WERI-Rb-1 (cell line): ENCODE measurements at regions not wholly inside any gene's neighbourhood (a gene's known extent, or its start where the extent isn't known, plus 50 kb on each side); places are given as distances from the start of the nearest gene placed in this dataset.

Experiments used
- DNase-seq: peaks from one replicate; pipeline ENCODE4 v3.0.0-alpha.2; 2020
- H3K27ac ChIP-seq: fragments of 250-450 bp; sonication (Bioruptor Pico); 2 replicates; pipeline ENCODE4 v1.5.1; 2020; ENCODE audit warnings: mild to moderate bottlenecking, moderate library complexity
- H3K27me3 ChIP-seq: fragments of 250-450 bp; sonication (Bioruptor Pico); 2 replicates; pipeline ENCODE4 v1.5.1; 2021; ENCODE audit warnings: mild to moderate bottlenecking, low read depth, moderate library complexity; ENCODE audit not compliant: insufficient read depth, severe bottlenecking
- H3K36me3 ChIP-seq: fragments of 250-450 bp; sonication (Bioruptor Pico); 2 replicates; pipeline ENCODE4 v1.5.1; 2020; ENCODE audit warnings: mild to moderate bottlenecking, moderate library complexity
- H3K4me3 ChIP-seq: 2 replicates; pipeline ENCODE4 v1.5.1; 2011; ENCODE audit warnings: low read depth, mild to moderate bottlenecking, control low read depth, low read length
- H3K9me3 ChIP-seq: fragments of 250-450 bp; sonication (Bioruptor Pico); 2 replicates; pipeline ENCODE4 v1.5.1; 2021; ENCODE audit warnings: mild to moderate bottlenecking, moderate library complexity; ENCODE audit not compliant: severe bottlenecking
- TF ChIP-seq, protein P1 (sequence below): IDR thresholded peaks from 2 replicates; pipeline ENCODE4 v1.5.1; 2011; ENCODE audit warnings: low read depth, mild to moderate bottlenecking, control low read depth, inconsistent platforms, low read length

DNA sequence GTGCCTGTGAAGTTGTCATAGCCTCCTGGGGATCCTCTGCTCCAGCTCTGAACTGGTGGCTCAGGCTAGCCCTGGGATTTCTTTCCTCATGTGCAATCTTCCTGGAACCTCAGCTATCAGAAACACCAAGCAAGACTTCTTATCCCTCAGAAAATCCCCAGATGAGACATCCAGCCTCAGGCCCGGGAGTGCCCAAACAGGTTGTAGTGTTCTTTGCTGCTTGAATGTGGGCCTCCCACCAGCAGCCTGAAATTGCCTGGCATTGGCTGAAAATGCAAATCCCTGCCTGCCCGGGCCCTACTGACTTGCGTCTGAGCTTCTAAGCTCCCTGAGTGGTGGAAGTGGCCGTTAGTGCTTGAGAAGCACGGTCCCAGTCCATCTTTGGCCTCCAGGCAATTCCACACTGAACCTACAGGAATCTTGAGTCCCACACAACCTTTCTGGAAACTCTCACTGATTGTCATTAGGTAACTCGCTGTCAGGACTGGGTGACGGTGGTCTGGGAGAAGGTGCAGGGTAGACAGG is 146.8 kb downstream of the ZBTB18 start:
- Histone ChIP-seq H3K36me3 (no peaks in the 10 kb centered on the region), H3K9me3 (no peaks in the 10 kb centered on the region), H3K4me3 (no peak overlapping the region), H3K27me3 (no peaks in the 10 kb centered on the region), H3K27ac (no peak overlapping the region)
- DNase-seq = no peak
- TF ChIP-seq, protein P1, sequence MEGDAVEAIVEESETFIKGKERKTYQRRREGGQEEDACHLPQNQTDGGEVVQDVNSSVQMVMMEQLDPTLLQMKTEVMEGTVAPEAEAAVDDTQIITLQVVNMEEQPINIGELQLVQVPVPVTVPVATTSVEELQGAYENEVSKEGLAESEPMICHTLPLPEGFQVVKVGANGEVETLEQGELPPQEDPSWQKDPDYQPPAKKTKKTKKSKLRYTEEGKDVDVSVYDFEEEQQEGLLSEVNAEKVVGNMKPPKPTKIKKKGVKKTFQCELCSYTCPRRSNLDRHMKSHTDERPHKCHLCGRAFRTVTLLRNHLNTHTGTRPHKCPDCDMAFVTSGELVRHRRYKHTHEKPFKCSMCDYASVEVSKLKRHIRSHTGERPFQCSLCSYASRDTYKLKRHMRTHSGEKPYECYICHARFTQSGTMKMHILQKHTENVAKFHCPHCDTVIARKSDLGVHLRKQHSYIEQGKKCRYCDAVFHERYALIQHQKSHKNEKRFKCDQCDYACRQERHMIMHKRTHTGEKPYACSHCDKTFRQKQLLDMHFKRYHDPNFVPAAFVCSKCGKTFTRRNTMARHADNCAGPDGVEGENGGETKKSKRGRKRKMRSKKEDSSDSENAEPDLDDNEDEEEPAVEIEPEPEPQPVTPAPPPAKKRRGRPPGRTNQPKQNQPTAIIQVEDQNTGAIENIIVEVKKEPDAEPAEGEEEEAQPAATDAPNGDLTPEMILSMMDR = no peak

DNA sequence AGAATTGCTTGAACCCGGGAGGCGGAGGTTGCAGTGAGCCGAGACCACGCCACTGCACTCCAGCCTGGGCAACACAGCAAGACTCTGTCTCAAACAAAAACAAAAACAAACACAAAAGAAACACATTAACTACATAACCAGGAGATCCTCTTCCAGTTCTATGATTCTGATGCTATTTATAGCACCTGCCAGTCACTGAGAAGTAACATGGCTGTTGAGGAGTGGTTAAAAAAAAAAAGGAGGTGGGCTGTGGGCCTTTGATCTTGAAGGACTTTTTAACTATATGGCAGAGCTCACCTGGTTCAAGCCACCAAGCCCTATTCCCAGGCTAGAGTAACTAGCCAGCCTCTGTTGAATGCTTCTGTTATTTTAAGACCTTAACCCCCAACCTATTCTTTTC is 148.8 kb downstream of the ZBTB18 start:
- H3K4me3 ChIP-seq = no peak overlapping the region
- TF ChIP-seq, protein P1 = no peak

DNA sequence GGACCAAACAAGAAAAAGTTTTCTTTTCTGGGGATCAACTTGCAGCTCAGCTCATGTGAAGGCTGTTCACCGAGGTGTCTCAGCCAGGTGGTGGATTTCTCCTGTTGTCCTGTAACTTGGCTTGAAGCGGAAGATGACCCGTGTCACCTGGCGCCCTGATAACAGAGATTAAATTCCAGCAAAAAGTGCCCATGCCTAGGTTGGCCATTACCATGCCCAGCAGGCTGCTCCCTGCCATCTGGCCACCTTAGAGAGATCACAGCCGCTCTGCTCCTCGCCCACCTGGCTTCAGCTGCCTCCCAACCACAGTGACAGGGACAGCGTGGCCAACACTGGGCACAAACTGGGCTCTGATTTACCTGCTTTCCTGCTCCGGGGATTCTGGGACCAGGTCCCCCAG is 149.5 kb downstream of the ZBTB18 start:
- TF ChIP-seq, protein P1 = no peak
- Histone ChIP-seq H3K4me3 (no peak overlapping the region), H3K9me3 (no peaks in the 10 kb centered on the region), H3K27ac (no peak overlapping the region), H3K36me3 (no peaks in the 10 kb centered on the region), H3K27me3 (no peaks in the 10 kb centered on the region)
- no peak for DNase-seq

More for the DNA sequence above, 148.8 kb downstream of the ZBTB18 start:
- H3K36me3 ChIP-seq = no peaks in the 10 kb centered on the region
- no peak for DNase-seq
- H3K27me3 ChIP-seq = no peaks in the 10 kb centered on the region
- H3K27ac ChIP-seq = no peak overlapping the region
- H3K9me3 ChIP-seq = no peaks in the 10 kb centered on the region

DNA sequence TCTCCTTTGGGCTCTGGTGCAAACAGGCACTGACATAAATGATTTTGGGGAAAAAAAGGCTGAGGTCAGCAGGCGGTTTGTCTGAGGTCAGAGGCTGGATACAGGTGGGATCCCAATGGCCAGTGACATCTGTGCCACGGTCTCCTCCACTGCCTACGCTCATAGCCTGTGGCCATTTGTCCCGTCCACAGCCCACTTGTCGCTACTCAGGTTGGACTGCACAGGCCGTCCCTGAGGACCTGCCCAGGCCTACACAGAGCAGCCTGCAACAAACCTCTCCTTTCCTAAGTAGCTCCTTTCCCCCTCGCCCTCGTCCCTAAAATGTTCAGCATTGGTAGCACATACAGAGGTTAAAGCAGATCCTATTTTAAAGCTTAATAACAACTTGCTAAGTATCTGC is 150.7 kb downstream of the ZBTB18 start:
- no peak overlapping the region for H3K4me3 ChIP-seq
- H3K36me3 ChIP-seq = no peaks in the 10 kb centered on the region
- no peaks in the 10 kb centered on the region for H3K9me3 ChIP-seq
- TF ChIP-seq, protein P1 = no peak
- H3K27me3 ChIP-seq = no peaks in the 10 kb centered on the region
- no peak overlapping the region for H3K27ac ChIP-seq
- no peak for DNase-seq

DNA sequence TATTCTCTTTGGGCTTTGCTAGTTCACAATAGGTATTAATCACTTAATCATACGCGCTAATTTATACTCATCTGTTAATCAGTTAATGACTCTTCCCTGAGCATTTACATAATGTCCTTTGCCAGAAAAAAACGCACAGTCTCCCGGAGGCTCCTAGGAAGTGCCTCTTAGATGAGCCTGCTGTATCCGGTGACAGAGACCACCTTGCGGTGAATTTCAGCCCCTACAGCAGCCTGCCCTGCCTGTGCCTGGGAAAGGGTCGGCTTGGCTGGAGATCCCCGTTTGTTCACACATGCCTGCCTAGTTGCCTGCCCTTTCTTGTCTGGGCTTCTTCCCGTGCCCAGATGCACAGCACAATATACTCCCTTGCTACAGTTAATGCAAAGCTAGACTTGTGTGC is 152.9 kb downstream of the ZBTB18 start:
- DNase-seq = no peak
- no peaks in the 10 kb centered on the region for H3K9me3 ChIP-seq
- H3K27ac ChIP-seq = no peak overlapping the region
- no peak overlapping the region for H3K4me3 ChIP-seq
- no peaks in the 10 kb centered on the region for H3K27me3 ChIP-seq
- no peaks in the 10 kb centered on the region for H3K36me3 ChIP-seq
- TF ChIP-seq, protein P1 = no peak

DNA sequence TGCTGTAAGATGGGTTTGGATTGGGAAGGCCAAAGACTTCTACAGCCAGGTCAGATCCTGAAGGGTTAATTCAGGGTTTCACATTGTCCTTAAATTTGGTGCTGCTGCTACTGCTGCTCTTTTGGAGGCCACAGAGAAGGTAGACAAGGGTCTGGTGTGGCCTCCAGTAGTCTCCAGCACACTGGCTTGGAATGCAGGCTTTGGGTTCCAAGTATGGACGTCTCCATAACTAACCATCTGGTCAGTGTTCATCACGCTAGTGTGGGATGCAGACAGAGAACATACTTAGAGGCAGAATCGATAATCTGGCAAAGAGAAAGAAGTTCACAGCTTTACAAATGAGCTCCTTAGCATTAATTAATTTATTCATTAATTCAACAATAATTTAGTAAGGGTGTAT is 154.1 kb downstream of the ZBTB18 start:
- no peak overlapping the region for H3K4me3 ChIP-seq
- no peaks in the 10 kb centered on the region for H3K9me3 ChIP-seq
- no peak for DNase-seq
- H3K27ac ChIP-seq = no peak overlapping the region
- TF ChIP-seq, protein P1 = no peak
- no peaks in the 10 kb centered on the region for H3K27me3 ChIP-seq
- H3K36me3 ChIP-seq = no peaks in the 10 kb centered on the region
